Breast epithelium (tissue), 3 donors: ENCODE measurements at regions not wholly inside any gene's neighbourhood (a gene's known extent, or its start where the extent isn't known, plus 50 kb on each side); places are given as distances from the start of the nearest gene placed in this dataset.

Source experiments
- CTCF ChIP-seq, 3 donors: fragments of 450-650 bp; IDR thresholded peaks; one replicate each; pipeline ENCODE4 v1.5.1; 2016 to 2017; ENCODE audit warnings: antibody characterized with exemption in 3 of 3, mild to moderate bottlenecking in 3 of 3, moderate library complexity in 3 of 3
- POLR2A ChIP-seq: fragments of 450-650 bp; IDR thresholded peaks from one replicate; pipeline ENCODE4 v1.6.1; 2016; ENCODE audit warnings: antibody characterized with exemption, mild to moderate bottlenecking, moderate library complexity
- POLR2AphosphoS5 ChIP-seq, 3 donors: sonication (generic); formaldehyde crosslinking; IDR thresholded peaks; one replicate each; pipeline ENCODE4 v1.6.1; 2017; ENCODE audit warnings: antibody characterized with exemption in 3 of 3

GRCh38 chr1:104378414-104378813 lies 628.7 kb downstream of the AMY1C start:
- TF ChIP-seq CTCF (IDR thresholded peaks at IDR 0.05) (no peak), POLR2A (no peak), POLR2AphosphoS5 (IDR thresholded peaks at IDR 0.05) (no peak)
